ENCODE measurements at regions not wholly inside any gene's neighbourhood (a gene's known extent, or its start where the extent isn't known, plus 50 kb on each side); places are given as distances from the start of the nearest gene placed in this dataset.

- no peak for TF ChIP-seq U2AF1 (optimal IDR thresholded peaks at IDR 0.05; ENCODE audit: low read depth, low read length)
- TF ChIP-seq PHB (CRISPR knock-in tag; IDR thresholded peaks at IDR 0.05), result no peak
- TF ChIP-seq ZNF764 (CRISPR knock-in tag; IDR thresholded peaks at IDR 0.05; ENCODE audit: low read depth), result no peak
- TF ChIP-seq ZNF217 (CRISPR knock-in tag; IDR thresholded peaks at IDR 0.05), result no peak
- no peak for TF ChIP-seq CBX2 (IDR thresholded peaks at IDR 0.05; ENCODE audit: insufficient read depth, low read length, poor library complexity, severe bottlenecking)
Measured at GRCh38 chrX:117400839-117401238, 715.8 kb downstream of the KLHL13 start.
